SK-N-SH (cell line): ENCODE measurements at regions not wholly inside any gene's neighbourhood (a gene's known extent, or its start where the extent isn't known, plus 50 kb on each side); places are given as distances from the start of the nearest gene placed in this dataset.

Experiments used
- CTCF ChIA-PET: fragments of 300-600, 350-600 bp; formaldehyde crosslinking; extraction: SDS; loops from one replicate; lab custom pipeline; 2021; lab: Yijun Ruan, JAX
- POLR2A ChIA-PET: fragments of 350-600 bp; sonication (Branson Sonifier 250); formaldehyde crosslinking; extraction: SDS; loops from one replicate; lab custom pipeline; 2020; ENCODE audit warnings: antibody characterized with exemption, inconsistent platforms; lab: Yijun Ruan, JAX
- DNase-seq: peaks from one replicate; pipeline ENCODE4 v3.0.0; 2012
- H2AFZ ChIP-seq: fragments of 200-600 bp; sonication (generic); 2 replicates; pipeline ENCODE4 v1.8.1; 2016; ENCODE audit warnings: antibody characterized with exemption, mild to moderate bottlenecking, low read depth
- H3F3A ChIP-seq: fragments of 200-600 bp; sonication (generic); replicated peaks from 2 replicates; pipeline ENCODE3; 2016; ENCODE audit warnings: antibody characterized with exemption, mild to moderate bottlenecking; ENCODE audit not compliant: insufficient read depth
- H3K27ac ChIP-seq, 2 experiments: fragments of 200-500 bp in 1 of 2; fragments of 200-600 bp in 1 of 2; sonication (Bioruptor generic) in 1 of 2; sonication (generic), shearing (Covaris generic) in 1 of 2; 2 replicates each; pipeline versions ENCODE4 v1.5.1 to v1.6.1; 2014 to 2016; ENCODE audit warnings: low read depth in 2 of 2, inconsistent platforms in 1 of 2, low read length in 1 of 2, mild to moderate bottlenecking in 1 of 2, mixed read lengths in 1 of 2
- H3K27me3 ChIP-seq: fragments of 200-600 bp; sonication (generic), shearing (Covaris generic); 2 replicates; pipeline ENCODE4 v1.6.1; 2016; ENCODE audit warnings: mixed run types; ENCODE audit not compliant: insufficient read depth
- H3K36me3 ChIP-seq, 2 experiments: fragments of 200-500 bp in 1 of 2; fragments of 200-600 bp in 1 of 2; sonication (Bioruptor generic) in 1 of 2; sonication (generic) in 1 of 2; replicated peaks in 1 of 2; 2 replicates each; pipeline versions ENCODE3 to v1.5.1; 2014 to 2016; ENCODE audit warnings: low read length in 1 of 2, mild to moderate bottlenecking in 1 of 2; ENCODE audit not compliant: insufficient read depth in 2 of 2, control insufficient read depth in 1 of 2
- H3K4me1 ChIP-seq, 2 experiments: fragments of 200-500 bp in 1 of 2; fragments of 200-600 bp in 1 of 2; sonication (Bioruptor generic) in 1 of 2; sonication (generic), shearing (Covaris generic) in 1 of 2; 2 replicates each; pipeline versions ENCODE4 v1.5.1 to v1.6.1; 2014 to 2016; ENCODE audit warnings: low read depth in 1 of 2, low read length in 1 of 2, mixed run types in 1 of 2; ENCODE audit not compliant: insufficient read depth in 2 of 2, control insufficient read depth in 1 of 2
- H3K4me2 ChIP-seq: fragments of 200-600 bp; sonication (generic), shearing (Covaris generic); 2 replicates; pipeline ENCODE4 v1.6.1; 2017; ENCODE audit warnings: mixed run types
- H3K4me3 ChIP-seq, 2 experiments: fragments of 200-500 bp in 1 of 2; fragments of 200-600 bp in 1 of 2; sonication (Bioruptor generic) in 1 of 2; sonication (generic), shearing (Covaris generic) in 1 of 2; 2 replicates each; pipeline versions ENCODE4 v1.5.1 to v1.8.1; 2014 to 2016; ENCODE audit warnings: low read depth in 2 of 2, inconsistent platforms in 1 of 2, low read length in 1 of 2, mild to moderate bottlenecking in 1 of 2, mixed read lengths in 1 of 2, moderate library complexity in 1 of 2
- H3K79me2 ChIP-seq: fragments of 200-600 bp; sonication (generic); 2 replicates; pipeline ENCODE4 v1.8.1; 2017; ENCODE audit warnings: mild to moderate bottlenecking; ENCODE audit not compliant: insufficient read depth
- H3K9ac ChIP-seq: fragments of 200-600 bp; sonication (generic); 2 replicates; pipeline ENCODE4 v1.6.1; 2017; ENCODE audit warnings: mixed run types
- H3K9me2 ChIP-seq: fragments of 200-600 bp; sonication (generic); 2 replicates; pipeline ENCODE4 v1.6.1; 2017; ENCODE audit warnings: mixed run types
- H3K9me3 ChIP-seq: fragments of 200-600 bp; sonication (generic); 2 replicates; pipeline ENCODE4 v1.6.1; 2017; ENCODE audit warnings: mixed run types, mild to moderate bottlenecking, moderate library complexity
- H4K20me1 ChIP-seq: fragments of 200-600 bp; sonication (generic); 2 replicates; pipeline ENCODE4 v1.6.1; 2017; ENCODE audit warnings: mild to moderate bottlenecking, mixed run types; ENCODE audit not compliant: insufficient read depth
- CTCF ChIP-seq: fragments of 200-600 bp; sonication (generic); IDR thresholded peaks from 2 replicates; pipeline ENCODE4 v1.6.1; 2017; ENCODE audit warnings: antibody characterized with exemption, mild to moderate bottlenecking, moderate library complexity
- EP300 ChIP-seq, 2 experiments: IDR thresholded peaks; 2 replicates each; pipeline versions ENCODE4 v1.4.0 to v1.6.1; 2012; ENCODE audit warnings: borderline replicate concordance in 1 of 2, low read depth in 1 of 2, low read length in 1 of 2
- FOSL2 ChIP-seq: IDR thresholded peaks from 2 replicates; pipeline ENCODE4 v1.4.0; 2012; ENCODE audit warnings: low read depth, mild to moderate bottlenecking, moderate library complexity, borderline replicate concordance
- FOXM1 ChIP-seq: IDR thresholded peaks from 2 replicates; pipeline ENCODE4 v1.4.0; 2012; ENCODE audit warnings: low read depth, mild to moderate bottlenecking
- IRF3 ChIP-seq: fragments of 150-350 bp; IDR thresholded peaks from 2 replicates; pipeline ENCODE4 v1.6.1; 2016; ENCODE audit warnings: mild to moderate bottlenecking, low read depth, low read length
- MXI1 ChIP-seq: IDR thresholded peaks from 2 replicates; pipeline ENCODE4 v1.6.1; 2012; ENCODE audit warnings: mild to moderate bottlenecking, low read depth, low read length, improper control_type of control experiment
- NRF1 ChIP-seq: IDR thresholded peaks from 2 replicates; pipeline ENCODE4 v1.6.1; 2012; ENCODE audit warnings: low read depth, mild to moderate bottlenecking, low read length
- PBX3 ChIP-seq: IDR thresholded peaks from 2 replicates; pipeline ENCODE4; 2012
- RAD21 ChIP-seq: IDR thresholded peaks from 2 replicates; pipeline ENCODE4 v1.6.1; 2012; ENCODE audit warnings: mild to moderate bottlenecking, low read length
- RXRA ChIP-seq: IDR thresholded peaks from 2 replicates; pipeline ENCODE4 v1.4.0; 2012; ENCODE audit warnings: low read depth, mild to moderate bottlenecking, borderline replicate concordance
- SIN3A ChIP-seq: IDR thresholded peaks from 2 replicates; pipeline ENCODE4 v1.6.1; 2012; ENCODE audit warnings: low read depth, mild to moderate bottlenecking, low read length, moderate library complexity, borderline replicate concordance
- TAF1 ChIP-seq: IDR thresholded peaks from 2 replicates; pipeline ENCODE4 v1.6.1; 2012; ENCODE audit warnings: low read depth, mild to moderate bottlenecking, low read length, moderate library complexity, borderline replicate concordance
- TCF12 ChIP-seq: IDR thresholded peaks from 2 replicates; pipeline ENCODE4 v1.4.0; 2012
- USF2 ChIP-seq: fragments of 150-350 bp; IDR thresholded peaks from 2 replicates; pipeline ENCODE4 v1.6.1; 2017; ENCODE audit warnings: antibody characterized with exemption, low read length, low read depth, borderline replicate concordance
- YY1 ChIP-seq: IDR thresholded peaks from 2 replicates; pipeline ENCODE4 v1.4.0; 2012; ENCODE audit warnings: low read depth, mild to moderate bottlenecking
- WGBS: methylation state at CpG from one replicate; pipeline ENCODE4 v1.1.6; 2017; ENCODE audit warnings: low lambda C conversion rate; 5-methylcytosine and 5-hydroxymethylcytosine counted together

GRCh38 chr20:10109641-10110040, 74.9 kb downstream of the ANKEF1 start:
- Histone ChIP-seq H4K20me1 (no peaks in the 10 kb centered on the region), H3K4me1 (no peaks in the 10 kb centered on the region; a peak in 1 of 4 replicates), H3K27ac (no peak overlapping the region), H3K9ac (no peak overlapping the region), H2AFZ (no peak overlapping the region), H3K36me3 (no peaks in the 10 kb centered on the region), H3F3A (no peaks in the 10 kb centered on the region), H3K4me2 (no peak overlapping the region), H3K4me3 (no peak overlapping the region), H3K9me2 (no peaks in the 10 kb centered on the region), H3K9me3 (0 out of 2 replicates have a peak, but pooled peaks cover 10% of the 10 kb centered on the region), H3K79me2 (no peaks in the 10 kb centered on the region), H3K27me3 (no peaks in the 10 kb centered on the region)
- CTCF ChIA-PET, result interaction anchor here (4.0 kb wide), 1 partner anchor 19 kb away, joined by 19 read pairs; no protein-coding TSS in a partner anchor
- 75% methylated on average over 2 of the region's 2 CpGs for WGBS
- no peak for DNase-seq
- TF ChIP-seq FOSL2, result no peak
- no peak for TF ChIP-seq EP300 (IDR thresholded peaks at IDR 0.05; ENCODE audit: borderline replicate concordance in 1 of 2, low read depth in 1 of 2, low read length in 1 of 2)
- no peak for TF ChIP-seq TCF12
- no peak for TF ChIP-seq RXRA
- no peak for TF ChIP-seq NRF1
- no peak for TF ChIP-seq PBX3
- no peak for TF ChIP-seq TAF1
- no peak for TF ChIP-seq YY1
- TF ChIP-seq USF2, result no peak
- TF ChIP-seq CTCF, result no peak
- no peak for TF ChIP-seq RAD21
- TF ChIP-seq SIN3A, result no peak
- TF ChIP-seq FOXM1, result no peak
- no peak for TF ChIP-seq IRF3
- no peak for TF ChIP-seq MXI1
- TF ChIP-seq, all 33 proteins: peak for 0
- POLR2A ChIA-PET, result no interaction called here
